ENCODE measurements at regions not wholly inside any gene's neighbourhood (a gene's known extent, or its start where the extent isn't known, plus 50 kb on each side); places are given as distances from the start of the nearest gene placed in this dataset.
"Not testable (repeated sequence)": the region's sequence is repeated elsewhere in the genome, so short reads cannot be mapped to it uniquely, and the experiment has no call there.

- Histone ChIP-seq H4K8ac (ENCODE audit: low read length) (no peak overlapping the region), H2AFZ (ENCODE audit: low read depth, low read length) (no peak overlapping the region), H3K9ac (ENCODE audit: low read length) (no peak overlapping the region), H3K9me3 (ENCODE audit: control insufficient read depth, low read length) (peaks cover 5% of the 10 kb centered on the region), H3K4ac (ENCODE audit: low read depth in 1 of 2, low read length in 2 of 2) (no peak overlapping the region), H3K4me3 (ENCODE audit: insufficient read depth in 1 of 2, low read depth in 1 of 2, low read length in 2 of 2) (no peak overlapping the region), H2AK5ac (ENCODE audit: low read length, severe bottlenecking) (no peak overlapping the region), H3K14ac (ENCODE audit: low read length in 2 of 2) (no peak overlapping the region), H3K23ac (ENCODE audit: low read length in 2 of 2) (no peak overlapping the region), H2BK120ac (ENCODE audit: low read depth, low read length) (no peak overlapping the region), H4K91ac (ENCODE audit: low read length) (no peak overlapping the region), H3K36me3 (ENCODE audit: control insufficient read depth in 1 of 2, insufficient read depth in 2 of 2, low read depth in 1 of 2, low read length in 2 of 2) (no peaks in the 10 kb centered on the region), H3K4me2 (ENCODE audit: low read length, poor library complexity, severe bottlenecking) (no peak overlapping the region), H3K18ac (ENCODE audit: low read depth in 1 of 2, low read length in 2 of 2) (no peak overlapping the region), H3K27me3 (ENCODE audit: control insufficient read depth in 1 of 2, insufficient read depth in 1 of 2, low read length in 2 of 2) (no peaks in the 10 kb centered on the region), H2BK12ac (ENCODE audit: low read length in 2 of 2) (no peak overlapping the region), H2BK15ac (ENCODE audit: low read depth, poor library complexity, severe bottlenecking) (no peak overlapping the region), H2BK5ac (ENCODE audit: low read depth, low read length, poor library complexity, severe bottlenecking) (no peak overlapping the region), H3K4me1 (ENCODE audit: control insufficient read depth, insufficient read depth, low read depth, low read length) (no peaks in the 10 kb centered on the region), H3K79me1 (replicated peaks; ENCODE audit: low read length, poor library complexity, severe bottlenecking) (no peaks in the 10 kb centered on the region), H3K27ac (ENCODE audit: low read length, poor library complexity, severe bottlenecking) (no peak overlapping the region)
- DNase-seq = no peak
- 66% methylated on average over 2 of the region's 3 CpGs for WGBS
Measured at GRCh38 chr2:2723064-2723463, 392.0 kb upstream of the MYT1L start.

GRCh38 chr2:2721296-2721835, 390.3 kb upstream of the MYT1L start:
- Histone ChIP-seq H3K4me1 (ENCODE audit: control insufficient read depth, insufficient read depth, low read depth, low read length) (no peaks in the 10 kb centered on the region), H3K4me3 (ENCODE audit: insufficient read depth in 1 of 2, low read depth in 1 of 2, low read length in 2 of 2) (no peak overlapping the region), H3K23ac (ENCODE audit: low read length in 2 of 2) (no peak overlapping the region), H3K4ac (ENCODE audit: low read depth in 1 of 2, low read length in 2 of 2) (no peak overlapping the region), H3K4me2 (ENCODE audit: low read length, poor library complexity, severe bottlenecking) (no peak overlapping the region), H3K27me3 (ENCODE audit: control insufficient read depth in 1 of 2, insufficient read depth in 1 of 2, low read length in 2 of 2) (no peaks in the 10 kb centered on the region), H2AK5ac (ENCODE audit: low read length, severe bottlenecking) (no peak overlapping the region), H3K14ac (ENCODE audit: low read length in 2 of 2) (no peak overlapping the region), H4K91ac (ENCODE audit: low read length) (no peak overlapping the region), H2BK15ac (ENCODE audit: low read depth, poor library complexity, severe bottlenecking) (no peak overlapping the region), H3K9me3 (ENCODE audit: control insufficient read depth, low read length) (peaks cover 5% of the 10 kb centered on the region), H3K18ac (ENCODE audit: low read depth in 1 of 2, low read length in 2 of 2) (no peak overlapping the region), H3K9ac (ENCODE audit: low read length) (no peak overlapping the region), H4K8ac (ENCODE audit: low read length) (no peak overlapping the region), H2BK12ac (ENCODE audit: low read length in 2 of 2) (no peak overlapping the region), H2BK120ac (ENCODE audit: low read depth, low read length) (no peak overlapping the region), H3K27ac (ENCODE audit: low read length, poor library complexity, severe bottlenecking) (no peak overlapping the region), H3K36me3 (ENCODE audit: control insufficient read depth in 1 of 2, insufficient read depth in 2 of 2, low read depth in 1 of 2, low read length in 2 of 2) (no peaks in the 10 kb centered on the region), H2BK5ac (ENCODE audit: low read depth, low read length, poor library complexity, severe bottlenecking) (no peak overlapping the region), H2AFZ (ENCODE audit: low read depth, low read length) (no peak overlapping the region), H3K79me1 (replicated peaks; ENCODE audit: low read length, poor library complexity, severe bottlenecking) (no peaks in the 10 kb centered on the region)
- whole genome bisulfite sequencing = 81% methylated on average over 21 of the region's 23 CpGs
- no peak for DNase-seq

GRCh38 chr2:2720806-2721205, 389.7 kb upstream of the MYT1L start:
- WGBS = 69% methylated on average over 13 of the region's 14 CpGs
- H3K27ac ChIP-seq (ENCODE audit: low read length, poor library complexity, severe bottlenecking); H2BK15ac ChIP-seq (ENCODE audit: low read depth, poor library complexity, severe bottlenecking); H3K79me1 ChIP-seq (replicated peaks; ENCODE audit: low read length, poor library complexity, severe bottlenecking); H3K4me3 ChIP-seq (ENCODE audit: insufficient read depth in 1 of 2, low read depth in 1 of 2, low read length in 2 of 2); DNase-seq; H2AK5ac ChIP-seq (ENCODE audit: low read length, severe bottlenecking); H2BK12ac ChIP-seq (ENCODE audit: low read length in 2 of 2); H3K23ac ChIP-seq (ENCODE audit: low read length in 2 of 2); H2AFZ ChIP-seq (ENCODE audit: low read depth, low read length); H3K14ac ChIP-seq (ENCODE audit: low read length in 2 of 2); H3K36me3 ChIP-seq (ENCODE audit: control insufficient read depth in 1 of 2, insufficient read depth in 2 of 2, low read depth in 1 of 2, low read length in 2 of 2); H3K4ac ChIP-seq (ENCODE audit: low read depth in 1 of 2, low read length in 2 of 2); H2BK5ac ChIP-seq (ENCODE audit: low read depth, low read length, poor library complexity, severe bottlenecking); H2BK120ac ChIP-seq (ENCODE audit: low read depth, low read length); H3K9ac ChIP-seq (ENCODE audit: low read length); H3K4me2 ChIP-seq (ENCODE audit: low read length, poor library complexity, severe bottlenecking); H3K27me3 ChIP-seq (ENCODE audit: control insufficient read depth in 1 of 2, insufficient read depth in 1 of 2, low read length in 2 of 2); H3K4me1 ChIP-seq (ENCODE audit: control insufficient read depth, insufficient read depth, low read depth, low read length); H3K18ac ChIP-seq (ENCODE audit: low read depth in 1 of 2, low read length in 2 of 2); H4K8ac ChIP-seq (ENCODE audit: low read length); H4K91ac ChIP-seq (ENCODE audit: low read length); H3K9me3 ChIP-seq (ENCODE audit: control insufficient read depth, low read length): not testable (repeated sequence)

GRCh38 chr2:2720351-2720750, 389.3 kb upstream of the MYT1L start:
- no peak overlapping the region for H2BK15ac ChIP-seq (ENCODE audit: low read depth, poor library complexity, severe bottlenecking)
- 75% methylated on average over 8 of the region's 9 CpGs for WGBS

More at GRCh38 chr2:2720351-2720750, 389.3 kb upstream of the MYT1L start:
- H3K4me2 ChIP-seq (ENCODE audit: low read length, poor library complexity, severe bottlenecking) = no peak overlapping the region
- peaks cover 5% of the 10 kb centered on the region for H3K9me3 ChIP-seq (ENCODE audit: control insufficient read depth, low read length)
- H3K79me1 ChIP-seq (replicated peaks; ENCODE audit: low read length, poor library complexity, severe bottlenecking) = no peaks in the 10 kb centered on the region
- H3K18ac ChIP-seq (ENCODE audit: low read depth in 1 of 2, low read length in 2 of 2) = no peak overlapping the region
- no peaks in the 10 kb centered on the region for H3K27me3 ChIP-seq (ENCODE audit: control insufficient read depth in 1 of 2, insufficient read depth in 1 of 2, low read length in 2 of 2)
- no peak overlapping the region for H3K9ac ChIP-seq (ENCODE audit: low read length)
- H3K4ac ChIP-seq (ENCODE audit: low read depth in 1 of 2, low read length in 2 of 2) = no peak overlapping the region
- no peak overlapping the region for H4K91ac ChIP-seq (ENCODE audit: low read length)
- no peak overlapping the region for H3K27ac ChIP-seq (ENCODE audit: low read length, poor library complexity, severe bottlenecking)
- H2BK5ac ChIP-seq (ENCODE audit: low read depth, low read length, poor library complexity, severe bottlenecking) = no peak overlapping the region
- no peak overlapping the region for H4K8ac ChIP-seq (ENCODE audit: low read length)
- no peak for DNase-seq
- H3K23ac ChIP-seq (ENCODE audit: low read length in 2 of 2) = no peak overlapping the region
- no peaks in the 10 kb centered on the region for H3K36me3 ChIP-seq (ENCODE audit: control insufficient read depth in 1 of 2, insufficient read depth in 2 of 2, low read depth in 1 of 2, low read length in 2 of 2)
- no peak overlapping the region for H3K4me3 ChIP-seq (ENCODE audit: insufficient read depth in 1 of 2, low read depth in 1 of 2, low read length in 2 of 2)
- no peak overlapping the region for H3K14ac ChIP-seq (ENCODE audit: low read length in 2 of 2)
- H2BK12ac ChIP-seq (ENCODE audit: low read length in 2 of 2) = no peak overlapping the region
- H2BK120ac ChIP-seq (ENCODE audit: low read depth, low read length) = no peak overlapping the region
- no peak overlapping the region for H2AFZ ChIP-seq (ENCODE audit: low read depth, low read length)
- H2AK5ac ChIP-seq (ENCODE audit: low read length, severe bottlenecking) = no peak overlapping the region
- no peaks in the 10 kb centered on the region for H3K4me1 ChIP-seq (ENCODE audit: control insufficient read depth, insufficient read depth, low read depth, low read length)

Measured in mesenchymal stem cell (in vitro differentiated cells and primary cell).